Neuronal stem cell (in vitro differentiated cells): ENCODE measurements at regions not wholly inside any gene's neighbourhood (a gene's known extent, or its start where the extent isn't known, plus 50 kb on each side); places are given as distances from the start of the nearest gene placed in this dataset.

Experiments
- DNase-seq: peaks from one replicate; pipeline ENCODE4 v3.0.0-alpha.2; 2013; ENCODE audit warnings: low spot score
- H2AFZ ChIP-seq: one replicate; pipeline ENCODE4 v1.6.1; 2013; ENCODE audit warnings: mild to moderate bottlenecking, low read length, inconsistent platforms
- H2AK5ac ChIP-seq: 2 replicates; pipeline ENCODE4 v1.6.1; 2013; ENCODE audit warnings: low read depth, mild to moderate bottlenecking, inconsistent platforms, low read length, moderate library complexity, mixed read lengths
- H2BK120ac ChIP-seq: 2 replicates; pipeline ENCODE4 v1.6.1; 2013; ENCODE audit warnings: low read depth, mild to moderate bottlenecking, inconsistent platforms, low read length, moderate library complexity, mixed read lengths
- H2BK12ac ChIP-seq: one replicate; pipeline ENCODE4 v1.6.1; 2013; ENCODE audit warnings: low read length, inconsistent platforms
- H2BK15ac ChIP-seq: 2 replicates; pipeline ENCODE4 v1.6.1; 2013; ENCODE audit warnings: mild to moderate bottlenecking, low read length, inconsistent platforms, mixed read lengths
- H2BK5ac ChIP-seq: one replicate; pipeline ENCODE4 v1.6.1; 2013; ENCODE audit warnings: inconsistent platforms, mild to moderate bottlenecking, low read length, moderate library complexity
- H3K14ac ChIP-seq: one replicate; pipeline ENCODE4 v1.6.1; 2013; ENCODE audit warnings: low read length, inconsistent platforms
- H3K18ac ChIP-seq: 2 replicates; pipeline ENCODE4 v1.6.1; 2013; ENCODE audit warnings: low read length, inconsistent platforms
- H3K23ac ChIP-seq: 2 replicates; pipeline ENCODE4 v1.6.1; 2013; ENCODE audit warnings: low read depth, mild to moderate bottlenecking, mixed read lengths, low read length, inconsistent platforms; ENCODE audit not compliant: poor library complexity
- H3K27ac ChIP-seq: replicated peaks from 3 replicates; pipeline ENCODE4 v1.5.1; 2013; ENCODE audit warnings: low read length, inconsistent platforms
- H3K27me3 ChIP-seq, 3 experiments: 2 replicates each; pipeline ENCODE4 v1.6.1; 2013; ENCODE audit warnings: low read length in 3 of 3, mild to moderate bottlenecking in 2 of 3, inconsistent platforms in 1 of 3, low read depth in 1 of 3, mixed read lengths in 1 of 3, moderate library complexity in 1 of 3; ENCODE audit not compliant: control insufficient read depth in 3 of 3, insufficient read depth in 3 of 3
- H3K36me3 ChIP-seq, 2 donors: replicated peaks in 1 of 2; 2 replicates each; pipeline ENCODE4 v1.6.1; 2013; ENCODE audit warnings: low read length in 2 of 2; ENCODE audit not compliant: control insufficient read depth in 2 of 2, insufficient read depth in 2 of 2
- H3K4ac ChIP-seq: 2 replicates; pipeline ENCODE4 v1.6.1; 2013; ENCODE audit warnings: inconsistent platforms, mild to moderate bottlenecking, low read length, moderate library complexity
- H3K4me1 ChIP-seq, 2 donors: 1 replicate in 1 of 2; 2 replicates in 1 of 2; pipeline ENCODE4 v1.6.1; 2013; ENCODE audit warnings: low read length in 2 of 2, low read depth in 1 of 2; ENCODE audit not compliant: control insufficient read depth in 2 of 2, insufficient read depth in 1 of 2
- H3K4me2 ChIP-seq: one replicate; pipeline ENCODE4 v1.6.1; 2013; ENCODE audit warnings: mild to moderate bottlenecking, low read length, inconsistent platforms; ENCODE audit not compliant: insufficient read depth, poor library complexity, severe bottlenecking
- H3K4me3 ChIP-seq, 2 donors: 2 replicates each; pipeline ENCODE4 v1.5.1; 2013; ENCODE audit warnings: low read length in 2 of 2, mild to moderate bottlenecking in 2 of 2, inconsistent platforms in 1 of 2, moderate library complexity in 1 of 2
- H3K79me1 ChIP-seq: one replicate; pipeline ENCODE4 v1.6.1; 2013; ENCODE audit warnings: low read depth, mild to moderate bottlenecking, inconsistent platforms, low read length, moderate library complexity
- H3K9ac ChIP-seq: one replicate; pipeline ENCODE4 v1.6.1; 2013; ENCODE audit warnings: mild to moderate bottlenecking, low read depth, low read length, inconsistent platforms; ENCODE audit not compliant: poor library complexity
- H3K9me3 ChIP-seq, 2 donors: replicated peaks in 1 of 2; 2 replicates each; pipeline versions ENCODE3 to v1.6.1; 2013; ENCODE audit warnings: low read length in 2 of 2, mild to moderate bottlenecking in 2 of 2, inconsistent platforms in 1 of 2, low read depth in 1 of 2, mixed read lengths in 1 of 2, moderate library complexity in 1 of 2; ENCODE audit not compliant: control insufficient read depth in 2 of 2, insufficient read depth in 1 of 2
- H4K8ac ChIP-seq: one replicate; pipeline ENCODE4 v1.6.1; 2013; ENCODE audit warnings: low read depth, mild to moderate bottlenecking, inconsistent platforms, low read length, moderate library complexity
- H4K91ac ChIP-seq: one replicate; pipeline ENCODE4 v1.6.1; 2013; ENCODE audit warnings: low read length, low read depth, mild to moderate bottlenecking, inconsistent platforms; ENCODE audit not compliant: poor library complexity
- WGBS, 2 donors: extraction: QIAGEN DNeasy Blood & Tissue Kit; methylation state at CpG; one replicate each; pipeline ENCODE4 v1.1.7; 2013; ENCODE audit warnings: missing lambda C conversion rate in 2 of 2, mixed read lengths in 1 of 2; ENCODE audit not compliant: insufficient read length in 2 of 2, insufficient replicate concordance in 1 of 2; ENCODE audit errors: extremely low coverage in 2 of 2; 5-methylcytosine and 5-hydroxymethylcytosine counted together

- H3K79me1 ChIP-seq: no peaks in the 10 kb centered on the region
- no peak overlapping the region for H3K14ac ChIP-seq
- H2AFZ ChIP-seq: no peak overlapping the region
- no peaks in the 10 kb centered on the region for H3K36me3 ChIP-seq
- H3K4me2 ChIP-seq: no peak overlapping the region
- H3K4me3 ChIP-seq: no peak overlapping the region
- peaks cover 4 to 5% of the 10 kb centered on the region in 2 donors for H3K9me3 ChIP-seq
- H4K8ac ChIP-seq: no peak overlapping the region
- H3K18ac ChIP-seq: no peak overlapping the region
- no peak overlapping the region for H2BK5ac ChIP-seq
- H2AK5ac ChIP-seq: no peak overlapping the region
- no peaks in the 10 kb centered on the region for H3K27me3 ChIP-seq
- no peak overlapping the region for H3K9ac ChIP-seq
- H3K27ac ChIP-seq: no peak overlapping the region
- H4K91ac ChIP-seq: no peak overlapping the region
- no peak overlapping the region for H3K23ac ChIP-seq
- H2BK12ac ChIP-seq: no peak overlapping the region
- no peak overlapping the region for H2BK120ac ChIP-seq
- no peak overlapping the region for H2BK15ac ChIP-seq
- no peak for DNase-seq
- no peak overlapping the region for H3K4ac ChIP-seq
- H3K4me1 ChIP-seq: peaks cover 0 to 3% of the 10 kb centered on the region in 2 donors
Observed at GRCh38 chr17:69997332-69997731, 77.7 kb upstream of the KCNJ16 start.

GRCh38 chr17:69999253-69999652 lies 75.8 kb upstream of the KCNJ16 start:
- no peak for DNase-seq
- Histone ChIP-seq H4K91ac (no peak overlapping the region), H3K4me3 (no peak overlapping the region), H2BK15ac (no peak overlapping the region), H3K23ac (no peak overlapping the region), H2BK5ac (no peak overlapping the region), H3K18ac (no peak overlapping the region), H3K9me3 (peaks cover 4% of the 10 kb centered on the region in 2 donors), H4K8ac (no peak overlapping the region), H3K79me1 (no peaks in the 10 kb centered on the region), H3K4me1 (no peaks in the 10 kb centered on the region), H3K9ac (no peak overlapping the region), H3K27me3 (no peaks in the 10 kb centered on the region), H3K4ac (no peak overlapping the region), H3K4me2 (no peak overlapping the region), H3K27ac (no peak overlapping the region), H2BK12ac (no peak overlapping the region), H2AK5ac (no peak overlapping the region), H3K14ac (no peak overlapping the region), H2AFZ (no peak overlapping the region), H3K36me3 (no peaks in the 10 kb centered on the region), H2BK120ac (no peak overlapping the region)
- WGBS, 2 donors: no CpG with 5 or more reads among the region's 1 CpG

GRCh38 chr17:70006159-70006558 lies 68.9 kb upstream of the KCNJ16 start:
- Histone ChIP-seq H3K4me1 (no peaks in the 10 kb centered on the region), H3K27me3 (no peaks in the 10 kb centered on the region), H2BK15ac (no peak overlapping the region), H3K23ac (no peak overlapping the region), H3K9ac (no peak overlapping the region), H3K14ac (no peak overlapping the region), H4K8ac (no peak overlapping the region), H3K9me3 (no peaks in the 10 kb centered on the region), H3K4ac (no peak overlapping the region), H2BK12ac (no peak overlapping the region), H3K79me1 (no peaks in the 10 kb centered on the region), H4K91ac (no peak overlapping the region), H3K4me2 (no peak overlapping the region), H2BK120ac (no peak overlapping the region), H2AK5ac (no peak overlapping the region), H3K18ac (no peak overlapping the region), H3K36me3 (no peaks in the 10 kb centered on the region), H2AFZ (no peak overlapping the region), H3K4me3 (no peak overlapping the region), H3K27ac (no peak overlapping the region), H2BK5ac (no peak overlapping the region)
- DNase-seq: no peak
- WGBS, 2 donors: no CpG with 5 or more reads among the region's 4 CpGs

GRCh38 chr17:70011750-70012149 lies 63.3 kb upstream of the KCNJ16 start:
- no peaks in the 10 kb centered on the region for H3K9me3 ChIP-seq
- H2BK15ac ChIP-seq: no peak overlapping the region
- no peak overlapping the region for H3K4me2 ChIP-seq
- no peak overlapping the region for H2AFZ ChIP-seq
- no peak overlapping the region for H2BK12ac ChIP-seq
- H3K23ac ChIP-seq: no peak overlapping the region
- no peak overlapping the region for H3K4me3 ChIP-seq
- no CpG with 5 or more reads among the region's 1 CpG for WGBS, 2 donors
- no peak overlapping the region for H4K91ac ChIP-seq
- H2AK5ac ChIP-seq: no peak overlapping the region
- no peak overlapping the region for H3K9ac ChIP-seq
- H3K4ac ChIP-seq: no peak overlapping the region
- H2BK120ac ChIP-seq: no peak overlapping the region
- no peaks in the 10 kb centered on the region for H3K79me1 ChIP-seq
- H3K27me3 ChIP-seq: no peaks in the 10 kb centered on the region
- no peaks in the 10 kb centered on the region for H3K36me3 ChIP-seq
- H3K14ac ChIP-seq: no peak overlapping the region
- no peak overlapping the region for H3K18ac ChIP-seq
- DNase-seq: no peak
- H3K27ac ChIP-seq: no peak overlapping the region
- peaks cover 2 to 3% of the 10 kb centered on the region in 2 donors for H3K4me1 ChIP-seq
- no peak overlapping the region for H2BK5ac ChIP-seq
- H4K8ac ChIP-seq: no peak overlapping the region
